ENCODE measurements at regions not wholly inside any gene's neighbourhood (a gene's known extent, or its start where the extent isn't known, plus 50 kb on each side); places are given as distances from the start of the nearest gene placed in this dataset.

GRCh38 chr14:40004871-40005500 lies 572.8 kb upstream of the FBXO33 start:
- DNase-seq (ENCODE audit: low read depth, low spot score), result no peak
- Histone ChIP-seq H3K4me1 (ENCODE audit: insufficient read depth, insufficient read length) (no peaks in the 10 kb centered on the region), H3K27me3 (ENCODE audit: insufficient read depth, insufficient read length) (no peaks in the 10 kb centered on the region), H3K9ac (ENCODE audit: insufficient read length, low read depth) (no peak overlapping the region), H3K4me3 (ENCODE audit: insufficient read length, low read depth) (no peak overlapping the region), H3K36me3 (ENCODE audit: insufficient read depth, insufficient read length, low read length) (no peaks in the 10 kb centered on the region), H3K9me3 (ENCODE audit: insufficient read depth, low read length) (no peaks in the 10 kb centered on the region)
- TF ChIP-seq YY1 (IDR thresholded peaks at IDR 0.05; ENCODE audit: insufficient read depth, insufficient read length), result no peak

- H3K9me3 ChIP-seq (ENCODE audit: insufficient read depth, low read length), result no peaks in the 10 kb centered on the region
- H3K9ac ChIP-seq (ENCODE audit: insufficient read length, low read depth), result no peak overlapping the region
- TF ChIP-seq SUZ12 (IDR thresholded peaks at IDR 0.05; ENCODE audit: extremely low read depth, insufficient read depth, insufficient read length), result no peak
- TF ChIP-seq YY1 (IDR thresholded peaks at IDR 0.05; ENCODE audit: insufficient read depth, insufficient read length), result no peak
- no peak for TF ChIP-seq ZNF274 (IDR thresholded peaks at IDR 0.05; ENCODE audit: low read depth, low read length)
- H3K36me3 ChIP-seq (ENCODE audit: insufficient read depth, insufficient read length, low read length), result no peaks in the 10 kb centered on the region
- no peaks in the 10 kb centered on the region for H3K27me3 ChIP-seq (ENCODE audit: insufficient read depth, insufficient read length)
- DNase-seq (ENCODE audit: low read depth, low spot score), result no peak
- H3K4me3 ChIP-seq (ENCODE audit: insufficient read length, low read depth), result no peak overlapping the region
- H3K4me1 ChIP-seq (ENCODE audit: insufficient read depth, insufficient read length), result no peaks in the 10 kb centered on the region
Observed at GRCh38 chr14:40003773-40004172, 571.5 kb upstream of the FBXO33 start.

GRCh38 chr14:39998854-39999253 lies 566.6 kb upstream of the FBXO33 start:
- H3K9ac ChIP-seq (ENCODE audit: insufficient read length, low read depth), result no peak overlapping the region
- no peaks in the 10 kb centered on the region for H3K36me3 ChIP-seq (ENCODE audit: insufficient read depth, insufficient read length, low read length)
- no peak for DNase-seq (ENCODE audit: low read depth, low spot score)
- H3K9me3 ChIP-seq (ENCODE audit: insufficient read depth, low read length), result no peaks in the 10 kb centered on the region
- no peaks in the 10 kb centered on the region for H3K27me3 ChIP-seq (ENCODE audit: insufficient read depth, insufficient read length)
- TF ChIP-seq ZNF274 (IDR thresholded peaks at IDR 0.05; ENCODE audit: low read depth, low read length) (no peak), YY1 (IDR thresholded peaks at IDR 0.05; ENCODE audit: insufficient read depth, insufficient read length) (no peak), SUZ12 (IDR thresholded peaks at IDR 0.05; ENCODE audit: extremely low read depth, insufficient read depth, insufficient read length) (no peak)
- H3K4me1 ChIP-seq (ENCODE audit: insufficient read depth, insufficient read length), result no peaks in the 10 kb centered on the region
- no peak overlapping the region for H3K4me3 ChIP-seq (ENCODE audit: insufficient read length, low read depth)

- TF ChIP-seq YY1 (IDR thresholded peaks at IDR 0.05; ENCODE audit: insufficient read depth, insufficient read length) (no peak), ZNF274 (IDR thresholded peaks at IDR 0.05; ENCODE audit: low read depth, low read length) (no peak), SUZ12 (IDR thresholded peaks at IDR 0.05; ENCODE audit: extremely low read depth, insufficient read depth, insufficient read length) (no peak)
Observed at GRCh38 chr14:39998114-39998513, 565.9 kb upstream of the FBXO33 start.

GRCh38 chr14:39991041-39991440 lies 558.8 kb upstream of the FBXO33 start:
- Histone ChIP-seq H3K36me3 (ENCODE audit: insufficient read depth, insufficient read length, low read length) (no peaks in the 10 kb centered on the region), H3K9me3 (ENCODE audit: insufficient read depth, low read length) (no peaks in the 10 kb centered on the region), H3K4me1 (ENCODE audit: insufficient read depth, insufficient read length) (no peaks in the 10 kb centered on the region), H3K4me3 (ENCODE audit: insufficient read length, low read depth) (no peak overlapping the region), H3K9ac (ENCODE audit: insufficient read length, low read depth) (no peak overlapping the region), H3K27me3 (ENCODE audit: insufficient read depth, insufficient read length) (no peaks in the 10 kb centered on the region)
- no peak for DNase-seq (ENCODE audit: low read depth, low spot score)
- TF ChIP-seq SUZ12 (IDR thresholded peaks at IDR 0.05; ENCODE audit: extremely low read depth, insufficient read depth, insufficient read length) (no peak), YY1 (IDR thresholded peaks at IDR 0.05; ENCODE audit: insufficient read depth, insufficient read length) (no peak), ZNF274 (IDR thresholded peaks at IDR 0.05; ENCODE audit: low read depth, low read length) (no peak)

More at GRCh38 chr14:39998114-39998513, 565.9 kb upstream of the FBXO33 start:
- Histone ChIP-seq H3K4me1 (ENCODE audit: insufficient read depth, insufficient read length) (no peaks in the 10 kb centered on the region), H3K9ac (ENCODE audit: insufficient read length, low read depth) (no peak overlapping the region), H3K9me3 (ENCODE audit: insufficient read depth, low read length) (no peaks in the 10 kb centered on the region), H3K36me3 (ENCODE audit: insufficient read depth, insufficient read length, low read length) (no peaks in the 10 kb centered on the region), H3K27me3 (ENCODE audit: insufficient read depth, insufficient read length) (no peaks in the 10 kb centered on the region), H3K4me3 (ENCODE audit: insufficient read length, low read depth) (no peak overlapping the region)
- no peak for DNase-seq (ENCODE audit: low read depth, low spot score)

GRCh38 chr14:39988939-39989338 lies 556.7 kb upstream of the FBXO33 start:
- Histone ChIP-seq H3K4me3 (ENCODE audit: insufficient read length, low read depth) (no peak overlapping the region), H3K9me3 (ENCODE audit: insufficient read depth, low read length) (no peaks in the 10 kb centered on the region), H3K4me1 (ENCODE audit: insufficient read depth, insufficient read length) (no peaks in the 10 kb centered on the region), H3K9ac (ENCODE audit: insufficient read length, low read depth) (no peak overlapping the region), H3K27me3 (ENCODE audit: insufficient read depth, insufficient read length) (no peaks in the 10 kb centered on the region), H3K36me3 (ENCODE audit: insufficient read depth, insufficient read length, low read length) (no peaks in the 10 kb centered on the region)
- peak; percentile 47 for DNase-seq (ENCODE audit: low read depth, low spot score)
- TF ChIP-seq YY1 (IDR thresholded peaks at IDR 0.05; ENCODE audit: insufficient read depth, insufficient read length) (no peak), ZNF274 (IDR thresholded peaks at IDR 0.05; ENCODE audit: low read depth, low read length) (no peak), SUZ12 (IDR thresholded peaks at IDR 0.05; ENCODE audit: extremely low read depth, insufficient read depth, insufficient read length) (no peak)

GRCh38 chr14:39984323-39984722 lies 552.1 kb upstream of the FBXO33 start:
- no peak for DNase-seq (ENCODE audit: low read depth, low spot score)
- Histone ChIP-seq H3K4me1 (ENCODE audit: insufficient read depth, insufficient read length) (no peaks in the 10 kb centered on the region), H3K36me3 (ENCODE audit: insufficient read depth, insufficient read length, low read length) (no peaks in the 10 kb centered on the region), H3K9ac (ENCODE audit: insufficient read length, low read depth) (no peak overlapping the region), H3K9me3 (ENCODE audit: insufficient read depth, low read length) (no peaks in the 10 kb centered on the region), H3K4me3 (ENCODE audit: insufficient read length, low read depth) (no peak overlapping the region), H3K27me3 (ENCODE audit: insufficient read depth, insufficient read length) (no peaks in the 10 kb centered on the region)
- no peak for TF ChIP-seq ZNF274 (IDR thresholded peaks at IDR 0.05; ENCODE audit: low read depth, low read length)
- TF ChIP-seq SUZ12 (IDR thresholded peaks at IDR 0.05; ENCODE audit: extremely low read depth, insufficient read depth, insufficient read length), result no peak
- TF ChIP-seq YY1 (IDR thresholded peaks at IDR 0.05; ENCODE audit: insufficient read depth, insufficient read length), result no peak
